ENCODE measurements at regions not wholly inside any gene's neighbourhood (a gene's known extent, or its start where the extent isn't known, plus 50 kb on each side); places are given as distances from the start of the nearest gene placed in this dataset.

- no peak overlapping the region for H3K4me3 ChIP-seq (ENCODE audit: low read depth, low read length)
- no peak for DNase-seq (ENCODE audit: low read depth, low spot score)
- CTCF ChIA-PET, result no interaction called here
- POLR2A ChIA-PET, result no interaction called here
- TF ChIP-seq, protein P1, sequence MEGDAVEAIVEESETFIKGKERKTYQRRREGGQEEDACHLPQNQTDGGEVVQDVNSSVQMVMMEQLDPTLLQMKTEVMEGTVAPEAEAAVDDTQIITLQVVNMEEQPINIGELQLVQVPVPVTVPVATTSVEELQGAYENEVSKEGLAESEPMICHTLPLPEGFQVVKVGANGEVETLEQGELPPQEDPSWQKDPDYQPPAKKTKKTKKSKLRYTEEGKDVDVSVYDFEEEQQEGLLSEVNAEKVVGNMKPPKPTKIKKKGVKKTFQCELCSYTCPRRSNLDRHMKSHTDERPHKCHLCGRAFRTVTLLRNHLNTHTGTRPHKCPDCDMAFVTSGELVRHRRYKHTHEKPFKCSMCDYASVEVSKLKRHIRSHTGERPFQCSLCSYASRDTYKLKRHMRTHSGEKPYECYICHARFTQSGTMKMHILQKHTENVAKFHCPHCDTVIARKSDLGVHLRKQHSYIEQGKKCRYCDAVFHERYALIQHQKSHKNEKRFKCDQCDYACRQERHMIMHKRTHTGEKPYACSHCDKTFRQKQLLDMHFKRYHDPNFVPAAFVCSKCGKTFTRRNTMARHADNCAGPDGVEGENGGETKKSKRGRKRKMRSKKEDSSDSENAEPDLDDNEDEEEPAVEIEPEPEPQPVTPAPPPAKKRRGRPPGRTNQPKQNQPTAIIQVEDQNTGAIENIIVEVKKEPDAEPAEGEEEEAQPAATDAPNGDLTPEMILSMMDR (IDR thresholded peaks at IDR 0.05; ENCODE audit: insufficient read depth, low read length, missing control alignments), result no peak
Observed at GRCh38 chr11:70592641-70593165, 194.4 kb downstream of the CTTN start.

- DNase-seq (ENCODE audit: low read depth, low spot score), result no peak
- CTCF ChIA-PET, result no interaction called here
- TF ChIP-seq, protein P1 (IDR thresholded peaks at IDR 0.05; ENCODE audit: insufficient read depth, low read length, missing control alignments), result no peak
- POLR2A ChIA-PET, result no interaction called here
- no peak overlapping the region for H3K4me3 ChIP-seq (ENCODE audit: low read depth, low read length)
Observed at GRCh38 chr11:70593446-70593983, 195.2 kb downstream of the CTTN start.

- ChIA-PET CTCF (no interaction called here), POLR2A (no interaction called here)
- no peak overlapping the region for H3K4me3 ChIP-seq (ENCODE audit: low read depth, low read length)
- TF ChIP-seq, protein P1 (IDR thresholded peaks at IDR 0.05; ENCODE audit: insufficient read depth, low read length, missing control alignments), result no peak
- DNase-seq (ENCODE audit: low read depth, low spot score), result no peak
Observed at GRCh38 chr11:70594031-70594430, 195.7 kb downstream of the CTTN start.

DNA sequence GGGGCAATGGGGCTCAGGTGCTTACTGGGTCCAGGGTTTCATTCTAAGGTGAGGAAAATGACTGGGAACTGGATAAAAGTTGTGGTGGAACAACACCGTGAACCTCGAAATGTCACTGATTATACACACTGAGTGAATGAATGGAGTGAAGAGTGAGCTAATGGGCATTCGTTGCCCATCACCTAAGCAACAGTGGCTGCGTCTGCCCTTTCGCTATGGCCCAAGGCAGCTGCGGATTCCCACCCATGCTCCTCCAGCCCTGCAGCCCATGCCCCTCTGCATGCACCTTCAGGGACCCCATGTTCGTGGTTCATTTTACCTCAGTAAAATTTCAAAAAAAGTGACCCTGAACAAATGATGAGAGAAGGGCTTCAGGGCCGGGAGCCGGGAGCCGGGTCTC lies 196.3 kb downstream of the CTTN start:
- H3K4me3 ChIP-seq (ENCODE audit: low read depth, low read length), result no peak overlapping the region
- TF ChIP-seq, protein P1 (IDR thresholded peaks at IDR 0.05; ENCODE audit: insufficient read depth, low read length, missing control alignments), result no peak
- CTCF ChIA-PET, result no interaction called here
- POLR2A ChIA-PET, result no interaction called here
- no peak for DNase-seq (ENCODE audit: low read depth, low spot score)

- no peak for DNase-seq (ENCODE audit: low read depth, low spot score)
- TF ChIP-seq, protein P1 (IDR thresholded peaks at IDR 0.05; ENCODE audit: insufficient read depth, low read length, missing control alignments), result no peak
- H3K4me3 ChIP-seq (ENCODE audit: low read depth, low read length), result no peak overlapping the region
- POLR2A ChIA-PET, result no interaction called here
- CTCF ChIA-PET, result no interaction called here
Observed at GRCh38 chr11:70595016-70595415, 196.7 kb downstream of the CTTN start.

- TF ChIP-seq, protein P1 (IDR thresholded peaks at IDR 0.05; ENCODE audit: insufficient read depth, low read length, missing control alignments), result no peak
- POLR2A ChIA-PET, result no interaction called here
- DNase-seq (ENCODE audit: low read depth, low spot score), result no peak
- H3K4me3 ChIP-seq (ENCODE audit: low read depth, low read length), result no peak overlapping the region
- CTCF ChIA-PET, result no interaction called here
Observed at GRCh38 chr11:70595452-70595851, 197.1 kb downstream of the CTTN start.

All from AG04449 (cell line).